Uterus (tissue), 3 donors: ENCODE measurements at regions not wholly inside any gene's neighbourhood (a gene's known extent, or its start where the extent isn't known, plus 50 kb on each side); places are given as distances from the start of the nearest gene placed in this dataset.

Experiments used
- DNase-seq, 2 donors: peaks; one replicate each; pipeline ENCODE4 v3.0.0-alpha.2; 2019 to 2020
- H3K27ac ChIP-seq, 2 donors: fragments of 200-600 bp; sonication (generic); 1 replicate in 1 of 2; 2 replicates in 1 of 2; pipeline ENCODE4 v1.5.1; 2016 to 2018
- H3K27me3 ChIP-seq, 2 donors: fragments of 200-600 bp; sonication (generic); one replicate each; pipeline ENCODE4 v1.5.1; 2018 to 2019; ENCODE audit warnings: control low read depth in 1 of 2
- H3K36me3 ChIP-seq, 2 donors: fragments of 200-600 bp; sonication (generic); one replicate each; pipeline ENCODE4 v1.5.1; 2019; ENCODE audit warnings: control low read depth in 1 of 2
- H3K4me1 ChIP-seq, 2 donors: fragments of 200-600 bp; sonication (generic); one replicate each; pipeline ENCODE4 v1.5.1; 2018 to 2019; ENCODE audit warnings: control low read depth in 1 of 2
- H3K4me3 ChIP-seq, 2 donors: fragments of 200-600 bp; sonication (generic); 1 replicate in 1 of 2; 2 replicates in 1 of 2; pipeline ENCODE4 v1.5.1; 2018 to 2019; ENCODE audit warnings: mild to moderate bottlenecking in 1 of 2
- H3K9me3 ChIP-seq, 2 donors: fragments of 200-600 bp; sonication (generic); one replicate each; pipeline ENCODE4 v1.5.1; 2019; ENCODE audit warnings: control low read depth in 1 of 2
- CTCF ChIP-seq, 4 experiments: fragments of 200-600 bp in 2 of 4; fragments of 450-650 bp in 2 of 4; sonication (generic) in 2 of 4; IDR thresholded peaks; one replicate each; pipeline ENCODE4 v1.5.1; 2016 to 2019; ENCODE audit warnings: antibody characterized with exemption in 4 of 4, mild to moderate bottlenecking in 2 of 4, moderate library complexity in 1 of 4
- POLR2A ChIP-seq, 2 donors: fragments of 450-650 bp; IDR thresholded peaks; one replicate each; pipeline ENCODE4 v1.6.1; 2016; ENCODE audit warnings: antibody characterized with exemption in 2 of 2, mild to moderate bottlenecking in 1 of 2, moderate library complexity in 1 of 2
- intact Hi-C: fragments of 100-400 bp; cut with DNase I; formaldehyde crosslinking; loops from one replicate; pipeline ENCODE4 v1.15.1; 2023; ENCODE audit warnings: low total_unique reads
- donor health status: DM: yes; HTN: yes; CAD: no.

GRCh38 chr13:61935710-61936109 lies 520.1 kb upstream of the PCDH20 start:
- Histone ChIP-seq H3K36me3 (no peaks in the 10 kb centered on the region), H3K27ac (no peak overlapping the region), H3K27me3 (no peaks in the 10 kb centered on the region), H3K4me3 (no peak overlapping the region), H3K4me1 (no peaks in the 10 kb centered on the region), H3K9me3 (no peaks in the 10 kb centered on the region)
- intact Hi-C loops: no loop called here
- no peak for TF ChIP-seq POLR2A (IDR thresholded peaks at IDR 0.05)
- no peak for TF ChIP-seq CTCF (IDR thresholded peaks at IDR 0.05)
- no peak for DNase-seq

GRCh38 chr13:61927648-61928047 lies 512.0 kb upstream of the PCDH20 start:
- Histone ChIP-seq H3K27ac (no peak overlapping the region), H3K27me3 (no peaks in the 10 kb centered on the region), H3K4me3 (no peak overlapping the region), H3K36me3 (no peaks in the 10 kb centered on the region), H3K9me3 (no peaks in the 10 kb centered on the region), H3K4me1 (no peaks in the 10 kb centered on the region)
- intact Hi-C loops: no loop called here
- TF ChIP-seq CTCF (IDR thresholded peaks at IDR 0.05) (no peak), POLR2A (IDR thresholded peaks at IDR 0.05) (no peak)
- no peak for DNase-seq

GRCh38 chr13:61918841-61919240 lies 503.2 kb upstream of the PCDH20 start:
- no peak for DNase-seq
- no peaks in the 10 kb centered on the region for H3K36me3 ChIP-seq
- no peaks in the 10 kb centered on the region for H3K4me1 ChIP-seq
- intact Hi-C loops: no loop called here
- no peak overlapping the region for H3K27ac ChIP-seq
- H3K4me3 ChIP-seq: no peak overlapping the region
- no peaks in the 10 kb centered on the region for H3K27me3 ChIP-seq
- H3K9me3 ChIP-seq: no peaks in the 10 kb centered on the region
- TF ChIP-seq POLR2A (IDR thresholded peaks at IDR 0.05) (no peak), CTCF (IDR thresholded peaks at IDR 0.05) (no peak)

DNA sequence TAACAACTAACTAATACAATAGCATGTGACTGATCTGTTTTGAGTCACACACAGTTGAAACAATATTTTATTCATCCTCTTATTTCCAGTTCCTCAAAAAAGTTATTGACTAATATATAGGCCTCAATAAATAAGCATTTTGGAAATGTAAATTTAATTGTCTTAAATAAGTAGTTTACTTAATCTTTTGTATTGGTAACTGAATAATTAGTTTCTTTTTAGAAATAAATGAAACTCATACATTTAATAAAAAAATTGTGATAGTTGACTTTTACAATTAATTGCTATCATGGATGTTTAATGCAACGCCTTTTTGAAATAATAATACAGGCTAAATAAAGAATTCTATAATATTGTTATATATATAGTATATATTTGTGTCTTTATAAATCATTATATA lies 500.8 kb upstream of the PCDH20 start:
- Histone ChIP-seq H3K27ac (no peak overlapping the region), H3K27me3 (no peaks in the 10 kb centered on the region), H3K4me3 (no peak overlapping the region), H3K9me3 (no peaks in the 10 kb centered on the region), H3K4me1 (no peaks in the 10 kb centered on the region), H3K36me3 (no peaks in the 10 kb centered on the region)
- intact Hi-C loops: no loop called here
- TF ChIP-seq CTCF (IDR thresholded peaks at IDR 0.05) (no peak), POLR2A (IDR thresholded peaks at IDR 0.05) (no peak)
- no peak for DNase-seq

DNA sequence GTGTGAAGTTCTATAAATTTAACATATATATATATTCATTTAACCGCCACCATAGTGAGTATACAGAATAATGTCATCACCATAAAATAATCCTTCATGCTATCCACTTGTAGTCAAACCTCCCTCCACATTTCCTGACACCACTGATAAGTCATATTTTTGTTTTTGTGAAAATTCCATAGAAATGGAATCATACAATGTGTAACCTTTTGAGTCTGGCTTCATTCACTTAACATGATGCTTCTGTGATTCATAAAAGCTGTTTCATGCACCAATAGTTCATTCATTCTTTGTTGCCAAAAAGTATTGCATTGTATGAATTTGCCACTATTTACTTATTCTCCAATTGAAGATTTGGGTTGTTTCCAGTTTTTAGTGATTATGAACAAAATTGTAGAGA lies 497.5 kb upstream of the PCDH20 start:
- no peaks in the 10 kb centered on the region for H3K27me3 ChIP-seq
- H3K27ac ChIP-seq: no peak overlapping the region
- H3K4me1 ChIP-seq: no peaks in the 10 kb centered on the region
- no peaks in the 10 kb centered on the region for H3K9me3 ChIP-seq
- intact Hi-C loops: no loop called here
- DNase-seq: no peak
- no peaks in the 10 kb centered on the region for H3K36me3 ChIP-seq
- no peak for TF ChIP-seq POLR2A (IDR thresholded peaks at IDR 0.05)
- H3K4me3 ChIP-seq: no peak overlapping the region

GRCh38 chr13:61908906-61909615 lies 493.4 kb upstream of the PCDH20 start:
- Histone ChIP-seq H3K4me3 (no peak overlapping the region), H3K27ac (no peak overlapping the region), H3K36me3 (no peaks in the 10 kb centered on the region), H3K27me3 (no peaks in the 10 kb centered on the region), H3K4me1 (no peaks in the 10 kb centered on the region), H3K9me3 (no peaks in the 10 kb centered on the region)
- intact Hi-C loops: no loop called here
- DNase-seq: no peak
- TF ChIP-seq POLR2A (IDR thresholded peaks at IDR 0.05): no peak
- no peak for TF ChIP-seq CTCF (IDR thresholded peaks at IDR 0.05)
